CD4-positive, alpha-beta T cell (primary cell): ENCODE measurements at regions not wholly inside any gene's neighbourhood (a gene's known extent, or its start where the extent isn't known, plus 50 kb on each side); places are given as distances from the start of the nearest gene placed in this dataset.
"Not testable (repeated sequence)": the region's sequence is repeated elsewhere in the genome, so short reads cannot be mapped to it uniquely, and the experiment has no call there.

ENCODE experiments used
- ATAC-seq: fragments of 200-7000 bp; cut with Tn5 transposase; one replicate; pipeline ENCODE4 v1.10.0; 2022; ENCODE audit warnings: mild to moderate bottlenecking; ENCODE audit not compliant: poor library complexity
- CTCF ChIA-PET: fragments of 350-600 bp; sonication (Branson Sonifier 250); formaldehyde crosslinking; loops from one replicate; lab custom pipeline; 2021; ENCODE audit warnings: antibody characterized with exemption, inconsistent platforms; lab: Charles Lee
- POLR2A ChIA-PET: fragments of 350-600 bp; sonication (Branson Sonifier 250); formaldehyde crosslinking; loops from one replicate; lab custom pipeline; 2021; ENCODE audit warnings: antibody characterized with exemption, inconsistent platforms; lab: Charles Lee
- DNase-seq, 14 experiments: peaks; one replicate each; pipeline ENCODE4 v3.0.0-alpha.2; 2013 to 2020; ENCODE audit warnings: mixed read lengths in 2 of 14
- H3K27ac ChIP-seq, 2 donors: one replicate each; pipeline versions ENCODE4 v1.5.1 to v1.7.0; 2013; ENCODE audit warnings: low read length in 2 of 2, low read depth in 1 of 2, mild to moderate bottlenecking in 1 of 2
- H3K27me3 ChIP-seq, 2 experiments: 1 replicate in 1 of 2; 2 replicates in 1 of 2; pipeline versions ENCODE4 v1.6.1 to v1.7.0; 2013; ENCODE audit warnings: low read length in 2 of 2, control low read depth in 1 of 2, mild to moderate bottlenecking in 1 of 2, moderate library complexity in 1 of 2; ENCODE audit not compliant: insufficient read depth in 2 of 2, control insufficient read depth in 1 of 2
- H3K36me3 ChIP-seq: one replicate; pipeline ENCODE4 v1.6.1; 2013; ENCODE audit warnings: low read length, control low read depth; ENCODE audit not compliant: insufficient read depth
- H3K4me1 ChIP-seq: one replicate; pipeline ENCODE4 v1.6.1; 2013; ENCODE audit warnings: low read length, control low read depth; ENCODE audit not compliant: insufficient read depth
- H3K4me3 ChIP-seq: one replicate; pipeline ENCODE4 v1.5.1; 2013; ENCODE audit warnings: mild to moderate bottlenecking, low read length, moderate library complexity
- H3K9me3 ChIP-seq, 2 experiments: 1 replicate in 1 of 2; 2 replicates in 1 of 2; pipeline versions ENCODE4 v1.6.1 to v1.7.0; 2013; ENCODE audit warnings: low read length in 2 of 2, mild to moderate bottlenecking in 2 of 2, control low read depth in 1 of 2, moderate library complexity in 1 of 2; ENCODE audit not compliant: control insufficient read depth in 1 of 2, insufficient read depth in 1 of 2
- H3K27ac Mint-ChIP-seq: one replicate; pipeline ENCODE4 v1.8.0; 2020; ENCODE audit warnings: mixed read lengths
- H3K27me3 Mint-ChIP-seq: one replicate; pipeline ENCODE4 v1.8.0; 2021; ENCODE audit warnings: mixed read lengths
- H3K36me3 Mint-ChIP-seq: one replicate; pipeline ENCODE4 v1.8.0; 2021; ENCODE audit warnings: low read depth, mixed read lengths
- H3K4me1 Mint-ChIP-seq: one replicate; pipeline ENCODE4 v1.8.0; 2021; ENCODE audit warnings: low read depth, mixed read lengths
- H3K4me3 Mint-ChIP-seq: one replicate; pipeline ENCODE4 v1.8.0; 2020; ENCODE audit warnings: mild to moderate bottlenecking, mixed read lengths
- H3K9me3 Mint-ChIP-seq: one replicate; pipeline ENCODE4 v1.8.0; 2020; ENCODE audit warnings: mixed read lengths
- intact Hi-C, 2 experiments: fragments of 100-400 bp; cut with DNase I in 1 of 2; cut with micrococcal nuclease in 1 of 2; formaldehyde crosslinking; loops; one replicate each; pipeline versions ENCODE4 v1.15.1 to v1.9.0; 2023 to 2025; cut with DNase I, micrococcal nuclease
- TF ChIP-seq, protein P1 (sequence below): fragments of 200-600 bp; IDR thresholded peaks from one replicate; pipeline ENCODE4 v1.8.0; 2022; ENCODE audit warnings: antibody characterized with exemption, mild to moderate bottlenecking

GRCh38 chr5:100346269-100346668 lies 188.9 kb upstream of the FAM174A start:
- H3K4me1 Mint-ChIP-seq, POLR2A ChIA-PET, intact Hi-C loops: not testable (repeated sequence)

GRCh38 chr5:100341485-100341884 lies 193.7 kb upstream of the FAM174A start:
- intact Hi-C loops, H3K36me3 Mint-ChIP-seq, H3K27ac ChIP-seq, H3K9me3 ChIP-seq, H3K4me3 ChIP-seq, H3K4me1 Mint-ChIP-seq, H3K4me1 ChIP-seq, H3K27ac Mint-ChIP-seq, H3K4me3 Mint-ChIP-seq, ATAC-seq, H3K36me3 ChIP-seq, H3K27me3 Mint-ChIP-seq, H3K27me3 ChIP-seq, CTCF ChIA-PET, DNase-seq, POLR2A ChIA-PET, H3K9me3 Mint-ChIP-seq: not testable (repeated sequence)

More at GRCh38 chr5:100346269-100346668, 188.9 kb upstream of the FAM174A start:
- H3K4me1 ChIP-seq, H3K9me3 ChIP-seq, ATAC-seq, H3K9me3 Mint-ChIP-seq, H3K27me3 Mint-ChIP-seq, H3K36me3 ChIP-seq, H3K4me3 Mint-ChIP-seq, DNase-seq, H3K27ac ChIP-seq, H3K4me3 ChIP-seq, H3K36me3 Mint-ChIP-seq, CTCF ChIA-PET, H3K27me3 ChIP-seq, H3K27ac Mint-ChIP-seq: not testable (repeated sequence)

DNA sequence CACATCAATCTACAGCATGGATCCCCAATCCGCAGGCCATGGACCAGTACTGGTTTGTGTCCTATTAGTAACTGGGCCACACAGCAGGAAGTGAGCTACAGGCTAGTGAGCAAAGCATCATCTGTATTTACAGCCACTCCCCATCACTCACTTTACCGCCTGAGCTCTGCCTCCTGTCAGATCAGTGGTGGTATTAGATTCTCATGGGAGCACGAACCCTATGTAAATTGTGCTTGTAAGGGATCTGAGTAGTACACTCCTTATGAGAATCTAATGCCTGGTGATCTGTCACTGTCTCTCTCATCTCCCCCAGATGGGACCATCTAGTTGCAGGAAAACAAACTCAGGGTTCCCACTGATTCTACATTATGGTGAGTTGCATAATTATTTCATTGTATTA lies 212.7 kb upstream of the FAM174A start:
- no peak for DNase-seq
- intact Hi-C loops, result no loop called here
- Mint-ChIP-seq H3K27ac (no peak overlapping the region), H3K4me1 (no peaks in the 10 kb centered on the region), H3K36me3 (no peaks in the 10 kb centered on the region), H3K27me3 (no peaks in the 10 kb centered on the region), H3K4me3 (no peak overlapping the region), H3K9me3 (no peaks in the 10 kb centered on the region)
- no peaks in the 10 kb centered on the region for H3K27me3 ChIP-seq
- TF ChIP-seq, protein P1, sequence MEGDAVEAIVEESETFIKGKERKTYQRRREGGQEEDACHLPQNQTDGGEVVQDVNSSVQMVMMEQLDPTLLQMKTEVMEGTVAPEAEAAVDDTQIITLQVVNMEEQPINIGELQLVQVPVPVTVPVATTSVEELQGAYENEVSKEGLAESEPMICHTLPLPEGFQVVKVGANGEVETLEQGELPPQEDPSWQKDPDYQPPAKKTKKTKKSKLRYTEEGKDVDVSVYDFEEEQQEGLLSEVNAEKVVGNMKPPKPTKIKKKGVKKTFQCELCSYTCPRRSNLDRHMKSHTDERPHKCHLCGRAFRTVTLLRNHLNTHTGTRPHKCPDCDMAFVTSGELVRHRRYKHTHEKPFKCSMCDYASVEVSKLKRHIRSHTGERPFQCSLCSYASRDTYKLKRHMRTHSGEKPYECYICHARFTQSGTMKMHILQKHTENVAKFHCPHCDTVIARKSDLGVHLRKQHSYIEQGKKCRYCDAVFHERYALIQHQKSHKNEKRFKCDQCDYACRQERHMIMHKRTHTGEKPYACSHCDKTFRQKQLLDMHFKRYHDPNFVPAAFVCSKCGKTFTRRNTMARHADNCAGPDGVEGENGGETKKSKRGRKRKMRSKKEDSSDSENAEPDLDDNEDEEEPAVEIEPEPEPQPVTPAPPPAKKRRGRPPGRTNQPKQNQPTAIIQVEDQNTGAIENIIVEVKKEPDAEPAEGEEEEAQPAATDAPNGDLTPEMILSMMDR, result no peak
- no peak overlapping the region for H3K4me3 ChIP-seq
- H3K36me3 ChIP-seq, result no peaks in the 10 kb centered on the region
- H3K27ac ChIP-seq, result no peak overlapping the region
- no peaks in the 10 kb centered on the region for H3K4me1 ChIP-seq
- ChIA-PET CTCF (interaction anchor here (1.5 kb wide), 1 partner anchor 12 kb away, joined by 3 read pairs; no protein-coding TSS in a partner anchor), POLR2A (no interaction called here)
- ATAC-seq, result no peak
- H3K9me3 ChIP-seq, result no peaks in the 10 kb centered on the region

GRCh38 chr5:100319885-100320284 lies 215.3 kb upstream of the FAM174A start:
- ATAC-seq (no peak), DNase-seq (no peak)
- H3K27ac ChIP-seq, result no peak overlapping the region
- no peak overlapping the region for H3K4me3 ChIP-seq
- H3K9me3 ChIP-seq, result peaks cover 0 to 4% of the 10 kb centered on the region in 2 experiments
- Mint-ChIP-seq H3K36me3 (no peaks in the 10 kb centered on the region), H3K27ac (no peak overlapping the region), H3K27me3 (no peaks in the 10 kb centered on the region), H3K4me3 (no peak overlapping the region), H3K4me1 (no peaks in the 10 kb centered on the region), H3K9me3 (peaks cover under 1% of the 10 kb centered on the region)
- CTCF ChIA-PET, result no interaction called here
- TF ChIP-seq, protein P1, result no peak
- no peaks in the 10 kb centered on the region for H3K4me1 ChIP-seq
- POLR2A ChIA-PET, result no interaction called here
- no peaks in the 10 kb centered on the region for H3K27me3 ChIP-seq
- intact Hi-C loops, result no loop called here
- no peaks in the 10 kb centered on the region for H3K36me3 ChIP-seq
